HuH-7 (cell line): ENCODE measurements at regions not wholly inside any gene's neighbourhood (a gene's known extent, or its start where the extent isn't known, plus 50 kb on each side); places are given as distances from the start of the nearest gene placed in this dataset.

Experiments
- DNase-seq: peaks from one replicate; pipeline ENCODE4 v3.0.0; 2011; ENCODE audit warnings: low spot score

GRCh38 chr10:129279446-129280154 is 187.4 kb upstream of the MGMT start:
- no peak for DNase-seq

- DNase-seq, result no peak
These were observed 186.9 kb upstream of the MGMT start for GRCh38 chr10:129280155-129280502.

- no peak for DNase-seq
These were observed 186.0 kb upstream of the MGMT start for GRCh38 chr10:129280908-129281586.

GRCh38 chr10:129285459-129285858 is 181.6 kb upstream of the MGMT start:
- DNase-seq, result no peak

GRCh38 chr10:129288999-129289584 is 177.9 kb upstream of the MGMT start:
- DNase-seq, result no peak

- no peak for DNase-seq
These were observed 172.9 kb upstream of the MGMT start for GRCh38 chr10:129293991-129294700.

- no peak for DNase-seq
These were observed 172.1 kb upstream of the MGMT start for GRCh38 chr10:129294944-129295343.

- DNase-seq, result no peak
These were observed 162.0 kb upstream of the MGMT start for GRCh38 chr10:129305046-129305445.

GRCh38 chr10:129307141-129307540 is 159.9 kb upstream of the MGMT start:
- DNase-seq, result no peak

- no peak for DNase-seq
These were observed 158.0 kb upstream of the MGMT start for GRCh38 chr10:129308953-129309564.

- DNase-seq, result no peak
These were observed 157.5 kb upstream of the MGMT start for GRCh38 chr10:129309565-129309964.

- DNase-seq, result no peak
These were observed 156.2 kb upstream of the MGMT start for GRCh38 chr10:129310881-129311280.

GRCh38 chr10:129319934-129320333 is 147.1 kb upstream of the MGMT start:
- DNase-seq, result no peak

- no peak for DNase-seq
These were observed 146.7 kb upstream of the MGMT start for GRCh38 chr10:129320340-129320739.

- no peak for DNase-seq
These were observed 145.3 kb upstream of the MGMT start for GRCh38 chr10:129321727-129322126.

GRCh38 chr10:129322933-129323820 is 143.9 kb upstream of the MGMT start:
- no peak for DNase-seq

- no peak for DNase-seq
These were observed 143.2 kb upstream of the MGMT start for GRCh38 chr10:129323879-129324278.

GRCh38 chr10:129325893-129326292 is 141.1 kb upstream of the MGMT start:
- no peak for DNase-seq

- no peak for DNase-seq
These were observed 138.5 kb upstream of the MGMT start for GRCh38 chr10:129328546-129328945.

- DNase-seq, result no peak
These were observed 137.5 kb upstream of the MGMT start for GRCh38 chr10:129329385-129330055.

GRCh38 chr10:129330211-129330610 is 136.8 kb upstream of the MGMT start:
- no peak for DNase-seq
